Lung (tissue), 11 donors: ENCODE measurements at regions not wholly inside any gene's neighbourhood (a gene's known extent, or its start where the extent isn't known, plus 50 kb on each side); places are given as distances from the start of the nearest gene placed in this dataset.

Experiments used
- ATAC-seq: fragments of 200-7000 bp; cut with Tn5 transposase; one replicate; pipeline ENCODE4 v1.9.1; 2020; ENCODE audit warnings: moderate number of reproducible peaks; ENCODE audit not compliant: insufficient read depth, low FRiP score
- DNase-seq, 3 donors: peaks; one replicate each; pipeline ENCODE4 v3.0.0-alpha.2; 2013 to 2017
- H3K27ac ChIP-seq, 2 donors: one replicate each; pipeline ENCODE4 v1.5.1; 2013; ENCODE audit warnings: mild to moderate bottlenecking in 2 of 2, moderate library complexity in 2 of 2, control low read depth in 1 of 2, inconsistent platforms in 1 of 2, low read depth in 1 of 2, low read length in 1 of 2
- H3K27me3 ChIP-seq, 3 donors: one replicate each; pipeline ENCODE4 v1.5.1; 2013; ENCODE audit warnings: low read length in 2 of 3; ENCODE audit not compliant: control insufficient read depth in 3 of 3, insufficient read depth in 3 of 3
- H3K36me3 ChIP-seq, 4 donors: one replicate each; pipeline ENCODE4 v1.5.1; 2013; ENCODE audit warnings: low read length in 4 of 4, mild to moderate bottlenecking in 1 of 4, moderate library complexity in 1 of 4; ENCODE audit not compliant: control insufficient read depth in 4 of 4, insufficient read depth in 4 of 4
- H3K4me1 ChIP-seq, 5 donors: one replicate each; pipeline ENCODE4 v1.5.1; 2013; ENCODE audit warnings: low read length in 5 of 5, mild to moderate bottlenecking in 2 of 5, moderate library complexity in 1 of 5; ENCODE audit not compliant: control insufficient read depth in 5 of 5, insufficient read depth in 5 of 5
- H3K4me3 ChIP-seq: one replicate; pipeline ENCODE4 v1.5.1; 2013; ENCODE audit warnings: mild to moderate bottlenecking, control low read depth, moderate library complexity
- H3K9ac ChIP-seq, 2 donors: one replicate each; pipeline ENCODE4 v1.5.1; 2013; ENCODE audit warnings: low read length in 2 of 2, control low read depth in 1 of 2; ENCODE audit not compliant: insufficient read depth in 1 of 2
- H3K9me3 ChIP-seq, 4 donors: one replicate each; pipeline ENCODE4 v1.5.1; 2013; ENCODE audit warnings: low read length in 3 of 4, mild to moderate bottlenecking in 1 of 4, moderate library complexity in 1 of 4; ENCODE audit not compliant: control insufficient read depth in 4 of 4, insufficient read depth in 3 of 4
- WGBS, 2 donors: extraction: QIAGEN DNeasy Blood & Tissue Kit; methylation state at CpG; one replicate each; pipeline ENCODE4 v1.1.7; 2013; 5-methylcytosine and 5-hydroxymethylcytosine counted together
- TF ChIP-seq, protein P1 (sequence below): IDR thresholded peaks from 2 replicates; pipeline ENCODE4 v1.5.1; 2012; ENCODE audit warnings: mild to moderate bottlenecking; ENCODE audit errors: control extremely low read depth, extremely low read depth
- donor health status: control.
- donor health status: control.
- donor health status: Bipolar disorder and iron deficiency.
- donor health status: healthy.
- donor health status: DM: yes; HTN: yes; CAD: no.

- H3K27ac ChIP-seq, result no peak overlapping the region
- TF ChIP-seq, protein P1, sequence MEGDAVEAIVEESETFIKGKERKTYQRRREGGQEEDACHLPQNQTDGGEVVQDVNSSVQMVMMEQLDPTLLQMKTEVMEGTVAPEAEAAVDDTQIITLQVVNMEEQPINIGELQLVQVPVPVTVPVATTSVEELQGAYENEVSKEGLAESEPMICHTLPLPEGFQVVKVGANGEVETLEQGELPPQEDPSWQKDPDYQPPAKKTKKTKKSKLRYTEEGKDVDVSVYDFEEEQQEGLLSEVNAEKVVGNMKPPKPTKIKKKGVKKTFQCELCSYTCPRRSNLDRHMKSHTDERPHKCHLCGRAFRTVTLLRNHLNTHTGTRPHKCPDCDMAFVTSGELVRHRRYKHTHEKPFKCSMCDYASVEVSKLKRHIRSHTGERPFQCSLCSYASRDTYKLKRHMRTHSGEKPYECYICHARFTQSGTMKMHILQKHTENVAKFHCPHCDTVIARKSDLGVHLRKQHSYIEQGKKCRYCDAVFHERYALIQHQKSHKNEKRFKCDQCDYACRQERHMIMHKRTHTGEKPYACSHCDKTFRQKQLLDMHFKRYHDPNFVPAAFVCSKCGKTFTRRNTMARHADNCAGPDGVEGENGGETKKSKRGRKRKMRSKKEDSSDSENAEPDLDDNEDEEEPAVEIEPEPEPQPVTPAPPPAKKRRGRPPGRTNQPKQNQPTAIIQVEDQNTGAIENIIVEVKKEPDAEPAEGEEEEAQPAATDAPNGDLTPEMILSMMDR, result no peak
- ATAC-seq (no peak), DNase-seq (no peak)
- H3K9me3 ChIP-seq, result peaks cover 0 to 1% (median 0%) of the 10 kb centered on the region in 4 donors
- no peaks in the 10 kb centered on the region for H3K4me1 ChIP-seq
- no peak overlapping the region for H3K4me3 ChIP-seq
- H3K9ac ChIP-seq, result no peak overlapping the region
- 93 to 98% methylated on average over 2 of the region's 2 CpGs for WGBS, 2 donors
- no peaks in the 10 kb centered on the region for H3K27me3 ChIP-seq
- no peaks in the 10 kb centered on the region for H3K36me3 ChIP-seq
Measured at GRCh38 chr10:120272350-120272749, 184.7 kb upstream of the PLPP4 start.

GRCh38 chr10:120278069-120278468 is 179.0 kb upstream of the PLPP4 start:
- TF ChIP-seq, protein P1, result no peak

DNA sequence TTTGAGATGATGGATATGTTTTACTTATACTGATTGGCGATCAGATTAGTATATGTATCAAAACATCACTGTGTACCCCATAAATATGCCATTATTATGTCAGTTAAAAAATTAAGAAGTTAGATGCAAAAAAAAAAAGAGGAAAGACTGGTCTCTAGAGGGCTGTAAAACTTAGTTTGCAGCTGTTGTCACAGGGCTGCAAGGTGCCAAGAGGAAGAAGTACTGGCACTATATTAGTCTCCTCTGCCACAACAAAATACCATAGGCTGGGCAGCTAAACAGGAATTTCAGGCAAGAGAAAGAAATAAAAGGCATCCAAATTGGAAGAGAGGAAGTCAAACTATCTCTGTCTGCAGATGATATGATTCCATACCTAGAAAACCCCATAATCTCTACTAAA is 177.8 kb upstream of the PLPP4 start:
- Histone ChIP-seq H3K9ac (no peak overlapping the region), H3K4me3 (no peak overlapping the region), H3K27ac (no peak overlapping the region), H3K27me3 (no peaks in the 10 kb centered on the region), H3K36me3 (no peaks in the 10 kb centered on the region), H3K9me3 (peaks cover 0 to 1% (median 0%) of the 10 kb centered on the region in 4 donors), H3K4me1 (no peaks in the 10 kb centered on the region)
- ATAC-seq (no peak), DNase-seq (no peak)
- 95 to 100% methylated on average over 1 of the region's 1 CpG for WGBS, 2 donors
- TF ChIP-seq, protein P1, result no peak

More at GRCh38 chr10:120278069-120278468, 179.0 kb upstream of the PLPP4 start:
- H3K36me3 ChIP-seq, result no peaks in the 10 kb centered on the region
- WGBS, 2 donors, result 22 to 34% methylated on average over 1 of the region's 1 CpG
- no peaks in the 10 kb centered on the region for H3K4me1 ChIP-seq
- no peak overlapping the region for H3K27ac ChIP-seq
- no peak overlapping the region for H3K4me3 ChIP-seq
- H3K9me3 ChIP-seq, result peaks cover 0 to 1% (median 0%) of the 10 kb centered on the region in 4 donors
- H3K9ac ChIP-seq, result no peak overlapping the region
- H3K27me3 ChIP-seq, result no peaks in the 10 kb centered on the region
- DNase-seq (no peak), ATAC-seq (no peak)

DNA sequence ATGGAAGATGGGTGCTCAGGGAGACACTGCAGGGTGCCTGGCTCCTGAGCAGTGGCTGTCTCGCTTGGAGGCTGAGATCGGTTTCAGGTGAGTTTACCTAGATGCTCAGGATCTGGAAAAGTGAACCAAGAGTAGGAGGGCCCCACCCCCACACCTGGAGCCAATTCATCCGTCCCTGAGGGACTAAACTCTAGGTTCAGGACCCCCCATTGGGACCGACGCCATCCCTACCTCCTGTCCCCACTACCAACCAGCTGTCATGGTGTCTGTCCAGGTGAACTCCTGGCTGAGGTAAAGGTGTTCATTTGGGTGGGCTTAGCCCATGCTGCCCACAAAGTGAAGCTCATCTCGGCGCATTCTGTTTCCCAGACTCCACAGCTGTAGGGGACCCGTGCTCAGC is 174.6 kb upstream of the PLPP4 start:
- Histone ChIP-seq H3K9me3 (peaks cover 0 to 1% (median 0%) of the 10 kb centered on the region in 4 donors), H3K27me3 (no peaks in the 10 kb centered on the region), H3K4me3 (no peak overlapping the region), H3K27ac (no peak overlapping the region), H3K36me3 (no peaks in the 10 kb centered on the region), H3K4me1 (no peaks in the 10 kb centered on the region), H3K9ac (no peak overlapping the region)
- DNase-seq, result no peak
- TF ChIP-seq, protein P1, result no peak
- 87 to 90% methylated on average over 8 of the region's 8 CpGs for WGBS, 2 donors
- ATAC-seq, result no peak
